Effector memory CD4-positive, alpha-beta T cell (primary cell): ENCODE measurements at regions not wholly inside any gene's neighbourhood (a gene's known extent, or its start where the extent isn't known, plus 50 kb on each side); places are given as distances from the start of the nearest gene placed in this dataset.

Experiments
- DNase-seq, 3 donors: peaks; one replicate each; pipeline ENCODE4 v3.0.0-alpha.2; 2020
- H3K27ac ChIP-seq: 2 replicates; pipeline ENCODE4 v1.7.0; 2013; ENCODE audit warnings: mild to moderate bottlenecking, low read length, moderate library complexity; ENCODE audit not compliant: insufficient read depth, poor library complexity, severe bottlenecking
- H3K27me3 ChIP-seq: replicated peaks from 2 replicates; pipeline ENCODE4 v1.7.0; 2013; ENCODE audit warnings: mild to moderate bottlenecking, low read length; ENCODE audit not compliant: insufficient read depth, control insufficient read depth, poor library complexity, severe bottlenecking
- H3K36me3 ChIP-seq: 2 replicates; pipeline ENCODE4 v1.7.0; 2013; ENCODE audit warnings: mild to moderate bottlenecking, low read length, moderate library complexity; ENCODE audit not compliant: control insufficient read depth, insufficient read depth
- H3K4me1 ChIP-seq: 2 replicates; pipeline ENCODE4 v1.7.0; 2013; ENCODE audit warnings: low read length, mild to moderate bottlenecking; ENCODE audit not compliant: control insufficient read depth, insufficient read depth, poor library complexity, severe bottlenecking
- H3K4me3 ChIP-seq: 2 replicates; pipeline ENCODE4 v1.7.0; 2013; ENCODE audit warnings: low read length, low read depth, mild to moderate bottlenecking; ENCODE audit not compliant: insufficient read depth, poor library complexity, severe bottlenecking
- H3K9me3 ChIP-seq: 2 replicates; pipeline ENCODE4 v1.7.0; 2013; ENCODE audit warnings: mild to moderate bottlenecking, low read length, moderate library complexity; ENCODE audit not compliant: control insufficient read depth

DNA sequence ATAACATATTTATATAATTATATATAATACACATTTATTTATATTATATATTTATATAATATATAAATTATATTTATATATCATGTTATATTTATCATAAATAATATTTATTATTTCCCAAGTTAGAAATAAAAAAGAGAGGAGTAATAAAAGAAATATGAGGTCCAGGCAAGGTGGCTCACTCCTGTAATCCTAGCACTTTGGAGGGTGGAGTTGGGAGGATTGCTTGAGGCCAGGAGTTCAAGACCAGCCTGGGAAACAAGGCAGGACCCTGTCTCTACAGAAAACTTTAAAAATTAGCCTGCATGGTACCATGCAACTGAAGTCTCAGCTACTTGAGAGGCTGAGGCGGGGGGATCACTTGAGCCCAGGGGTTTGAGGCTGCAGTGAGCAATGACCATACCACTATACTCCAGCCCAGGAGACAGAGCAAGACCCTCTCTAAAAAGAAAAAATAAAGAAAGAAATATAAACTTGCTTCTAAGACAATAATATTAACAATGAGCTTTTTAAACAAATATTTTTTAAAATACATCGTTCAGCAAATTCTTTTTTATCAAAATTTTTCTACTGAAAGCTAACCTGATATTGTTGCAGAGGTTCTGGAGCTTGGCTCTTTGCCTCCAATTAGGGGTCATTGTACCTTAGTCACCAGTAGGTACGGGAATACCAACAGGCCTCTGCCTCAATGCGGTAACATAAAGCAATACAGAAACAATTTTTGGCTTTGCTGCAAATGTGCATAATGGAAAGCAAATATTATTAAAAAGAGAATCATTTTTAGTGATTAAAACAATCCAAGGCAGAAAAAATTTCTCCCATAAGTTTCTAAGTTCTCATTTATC, 290.0 kb downstream of the SETD4 start:
- Histone ChIP-seq H3K4me3 (no peak overlapping the region), H3K9me3 (no peaks in the 10 kb centered on the region), H3K27me3 (no peaks in the 10 kb centered on the region), H3K36me3 (no peaks in the 10 kb centered on the region), H3K4me1 (no peaks in the 10 kb centered on the region), H3K27ac (no peak overlapping the region)
- DNase-seq = no peak

DNA sequence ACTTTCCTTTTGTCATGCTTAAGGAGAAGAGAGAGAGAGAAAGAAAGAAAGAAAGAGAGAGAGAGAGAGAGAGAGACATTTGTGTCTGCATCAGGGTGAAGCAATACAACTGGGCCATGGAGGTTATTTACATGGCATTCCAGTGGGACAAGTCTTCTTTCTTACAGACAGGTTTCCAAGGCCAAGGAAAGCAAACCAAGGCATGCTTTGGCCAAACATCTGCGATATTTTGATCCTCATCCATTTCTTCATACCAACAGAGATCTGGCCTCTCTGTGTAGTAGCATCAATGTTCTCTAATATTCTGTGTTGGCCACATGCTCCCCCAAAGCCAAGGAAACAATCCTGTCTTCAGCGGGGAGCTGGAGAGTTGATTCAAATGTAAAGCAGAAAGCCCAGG, 292.1 kb downstream of the SETD4 start:
- Histone ChIP-seq H3K36me3 (no peaks in the 10 kb centered on the region), H3K4me3 (no peak overlapping the region), H3K9me3 (no peaks in the 10 kb centered on the region), H3K4me1 (no peaks in the 10 kb centered on the region), H3K27ac (no peak overlapping the region), H3K27me3 (no peaks in the 10 kb centered on the region)
- DNase-seq = no peak

DNA sequence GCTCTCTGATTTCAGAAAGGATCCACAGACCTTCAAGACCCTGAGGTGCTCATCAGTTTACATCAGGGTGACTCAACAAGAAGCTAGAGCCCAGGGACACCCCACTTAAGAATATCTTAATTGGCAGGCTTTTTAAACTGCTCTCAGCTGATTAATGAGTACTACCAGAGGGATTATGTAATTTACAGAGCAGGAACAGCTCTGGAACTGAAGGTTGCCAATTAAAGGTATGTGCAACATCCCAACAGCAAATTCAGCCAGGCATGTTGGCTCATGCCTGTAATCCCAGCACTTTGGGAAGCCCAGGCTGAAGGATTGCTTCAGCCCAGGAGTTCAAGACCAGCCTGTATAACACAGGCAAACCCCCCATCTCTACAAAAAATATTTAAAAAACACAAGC, 295.7 kb downstream of the SETD4 start:
- H3K4me3 ChIP-seq = no peak overlapping the region
- no peaks in the 10 kb centered on the region for H3K4me1 ChIP-seq
- no peaks in the 10 kb centered on the region for H3K36me3 ChIP-seq
- H3K27me3 ChIP-seq = no peaks in the 10 kb centered on the region
- no peak for DNase-seq
- H3K9me3 ChIP-seq = no peaks in the 10 kb centered on the region
- no peak overlapping the region for H3K27ac ChIP-seq

DNA sequence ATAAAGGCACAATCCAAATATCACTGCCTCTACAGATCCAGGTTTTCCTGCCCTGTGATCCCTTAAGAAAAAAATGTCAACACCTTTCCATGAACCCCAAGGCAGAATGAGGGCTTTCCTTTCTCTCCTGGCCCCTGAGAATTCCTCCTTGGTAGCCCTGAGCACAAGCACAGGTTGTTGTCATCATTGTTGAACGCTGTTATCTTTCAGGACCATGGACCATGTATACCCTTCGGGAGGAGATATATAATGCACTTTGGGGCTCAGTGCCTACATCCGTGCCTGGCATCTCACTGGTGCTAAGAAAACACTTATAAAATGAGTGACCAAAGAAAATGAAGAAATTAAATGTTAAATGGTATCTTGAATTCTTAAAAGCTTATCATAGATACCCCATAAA, 296.2 kb downstream of the SETD4 start:
- no peaks in the 10 kb centered on the region for H3K36me3 ChIP-seq
- no peaks in the 10 kb centered on the region for H3K27me3 ChIP-seq
- no peaks in the 10 kb centered on the region for H3K4me1 ChIP-seq
- no peak overlapping the region for H3K4me3 ChIP-seq
- DNase-seq = no peak
- H3K27ac ChIP-seq = no peak overlapping the region
- H3K9me3 ChIP-seq = no peaks in the 10 kb centered on the region

DNA sequence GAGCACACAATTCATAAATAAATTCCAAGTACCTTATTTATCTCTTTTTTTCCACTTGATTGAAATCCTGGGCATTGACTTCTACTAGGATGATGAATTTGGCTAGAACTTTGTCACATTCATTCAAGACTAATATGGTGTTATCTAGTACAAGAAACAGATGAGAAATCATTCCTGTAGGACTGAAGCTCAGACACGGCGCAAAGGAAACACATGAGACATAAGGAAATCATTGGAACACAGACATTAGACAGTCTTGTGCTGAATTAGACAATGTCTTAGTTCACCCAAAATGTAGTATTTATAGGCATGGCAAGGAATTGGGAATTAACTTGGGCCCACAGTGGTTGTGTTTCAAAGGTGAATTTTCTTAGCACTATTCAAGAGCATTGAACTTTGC, 305.7 kb downstream of the SETD4 start:
- Histone ChIP-seq H3K4me3 (no peak overlapping the region), H3K27ac (no peak overlapping the region), H3K27me3 (peaks cover 4% of the 10 kb centered on the region), H3K36me3 (no peaks in the 10 kb centered on the region), H3K9me3 (no peaks in the 10 kb centered on the region), H3K4me1 (no peaks in the 10 kb centered on the region)
- DNase-seq = no peak

DNA sequence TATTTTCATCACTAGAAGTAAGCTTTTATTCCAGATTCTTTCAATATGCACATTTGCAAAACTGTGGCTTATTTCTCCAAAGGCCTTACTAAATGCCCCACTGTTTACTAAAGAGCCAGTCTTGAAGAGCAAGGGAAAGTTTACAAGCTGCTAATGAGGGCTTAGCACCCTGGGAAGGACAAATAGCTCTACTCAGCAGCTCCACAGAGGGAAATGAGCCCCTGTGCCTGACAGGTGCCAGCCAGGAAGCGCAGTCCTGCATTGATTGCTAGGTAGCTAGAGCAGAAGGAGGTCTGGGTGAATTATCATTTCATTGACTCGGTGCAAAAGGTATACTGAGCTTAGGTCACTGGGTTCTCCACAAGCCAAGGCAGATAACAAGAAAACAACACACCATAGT, 307.0 kb downstream of the SETD4 start:
- no peak for DNase-seq
- Histone ChIP-seq H3K4me1 (no peaks in the 10 kb centered on the region), H3K27me3 (peaks cover 4% of the 10 kb centered on the region), H3K27ac (no peak overlapping the region), H3K4me3 (no peak overlapping the region), H3K9me3 (no peaks in the 10 kb centered on the region), H3K36me3 (no peaks in the 10 kb centered on the region)

DNA sequence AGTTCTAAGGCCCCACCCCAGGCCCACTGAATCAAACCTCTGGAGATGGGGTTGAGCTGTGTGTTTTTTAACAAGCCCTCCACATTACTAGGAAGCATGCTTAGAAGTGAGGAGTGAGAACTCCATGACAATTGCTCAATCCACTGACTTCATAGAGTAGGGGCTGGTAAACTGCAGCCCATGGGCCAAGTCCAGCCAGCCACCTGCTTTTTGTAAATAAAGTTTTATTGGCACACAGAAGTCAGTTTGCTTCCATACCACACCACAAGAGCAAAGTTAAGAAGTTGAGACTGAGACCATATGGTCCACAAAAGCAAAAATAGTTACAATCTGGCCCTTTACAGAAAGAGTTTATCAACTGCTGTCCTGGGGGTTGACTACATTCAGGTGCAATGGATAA, 309.2 kb downstream of the SETD4 start:
- Histone ChIP-seq H3K4me1 (no peaks in the 10 kb centered on the region), H3K27me3 (peaks cover 4% of the 10 kb centered on the region), H3K9me3 (no peaks in the 10 kb centered on the region), H3K36me3 (no peaks in the 10 kb centered on the region), H3K27ac (no peak overlapping the region), H3K4me3 (no peak overlapping the region)
- no peak for DNase-seq

DNA sequence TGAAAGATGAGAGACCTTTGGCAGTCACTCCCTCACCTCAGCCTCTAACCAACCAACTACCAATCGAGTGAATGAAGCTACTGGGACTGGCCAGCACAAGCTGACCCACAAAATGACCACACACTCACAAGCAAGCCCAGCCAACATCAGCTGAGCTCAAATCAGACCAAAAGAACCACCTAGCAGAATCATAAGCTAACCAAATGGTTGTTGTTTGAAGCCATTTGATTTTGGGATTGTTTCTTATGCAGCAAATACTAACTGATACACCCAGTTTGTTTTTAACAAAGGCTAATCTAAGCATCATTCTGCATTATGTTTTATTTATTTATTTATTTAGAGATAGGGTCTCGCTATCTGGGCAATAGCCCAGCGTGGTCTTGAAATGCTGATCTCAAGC, 310.4 kb downstream of the SETD4 start:
- Histone ChIP-seq H3K36me3 (no peaks in the 10 kb centered on the region), H3K9me3 (no peaks in the 10 kb centered on the region), H3K4me1 (no peaks in the 10 kb centered on the region), H3K4me3 (no peak overlapping the region), H3K27ac (no peak overlapping the region), H3K27me3 (peaks cover 4% of the 10 kb centered on the region)
- no peak for DNase-seq

DNA sequence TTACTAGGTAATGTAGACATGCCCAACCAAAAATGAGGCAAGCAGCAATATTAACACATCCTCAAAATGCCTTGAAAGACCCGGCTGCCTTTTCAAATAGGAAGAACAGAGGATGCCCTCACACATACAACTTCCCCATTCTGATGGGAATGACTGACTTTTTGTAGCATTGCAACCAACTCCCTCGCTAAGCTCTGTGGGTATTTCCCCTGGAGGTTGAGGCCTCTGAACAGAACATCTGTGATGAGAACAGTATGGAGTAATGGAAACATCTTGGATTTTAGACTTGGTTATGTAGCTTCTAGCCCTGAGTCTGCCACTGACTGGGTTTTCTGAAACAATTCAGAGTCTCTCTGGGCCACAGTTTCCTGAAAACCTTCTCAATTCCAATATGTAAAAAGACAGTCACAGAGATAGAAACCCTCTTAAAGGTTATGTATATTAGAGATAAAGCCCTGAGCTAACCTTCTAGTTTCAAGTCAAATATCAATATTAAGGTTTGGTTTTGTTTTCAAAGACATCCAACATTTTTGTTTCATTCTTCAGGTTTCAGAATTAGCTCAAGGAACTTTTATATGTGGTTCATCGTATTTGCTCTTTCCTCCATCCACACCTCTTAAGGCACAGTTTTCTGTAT, 311.5 kb downstream of the SETD4 start:
- no peak overlapping the region for H3K27ac ChIP-seq
- DNase-seq = no peak

DNA sequence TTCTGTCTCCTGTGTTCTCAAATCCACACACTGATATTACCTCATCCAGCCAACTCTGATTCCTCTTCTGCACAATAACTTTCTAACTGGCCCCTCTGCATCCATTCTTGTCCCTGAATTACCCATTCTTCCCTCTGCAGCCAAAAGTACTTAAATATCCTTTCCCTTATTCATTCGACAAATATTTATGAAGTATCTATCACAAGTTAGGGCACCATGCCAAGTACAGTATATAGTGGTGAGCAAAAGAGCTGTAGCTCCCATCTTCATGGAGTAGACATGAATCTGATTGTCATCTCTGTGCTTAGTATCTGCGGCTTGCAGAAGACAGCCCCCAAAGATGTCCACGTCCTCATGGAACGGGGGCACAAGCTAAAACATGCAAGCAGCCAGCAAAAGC, 316.8 kb downstream of the SETD4 start:
- DNase-seq = no peak
- H3K9me3 ChIP-seq = no peaks in the 10 kb centered on the region
- H3K27ac ChIP-seq = no peak overlapping the region
- no peaks in the 10 kb centered on the region for H3K4me1 ChIP-seq
- H3K27me3 ChIP-seq = no peaks in the 10 kb centered on the region
- H3K4me3 ChIP-seq = no peak overlapping the region
- H3K36me3 ChIP-seq = no peaks in the 10 kb centered on the region

More for the DNA sequence above, 311.5 kb downstream of the SETD4 start:
- Histone ChIP-seq H3K9me3 (no peaks in the 10 kb centered on the region), H3K27me3 (peaks cover 4% of the 10 kb centered on the region), H3K4me3 (no peak overlapping the region), H3K36me3 (no peaks in the 10 kb centered on the region), H3K4me1 (no peaks in the 10 kb centered on the region)
